SU-DHL-6 (cell line): ENCODE measurements at regions not wholly inside any gene's neighbourhood (a gene's known extent, or its start where the extent isn't known, plus 50 kb on each side); places are given as distances from the start of the nearest gene placed in this dataset.

ENCODE experiments used
- CTCF ChIP-seq: fragments of 200-600 bp; sonication (generic); IDR thresholded peaks from one replicate; pipeline ENCODE4 v1.5.1; 2017; ENCODE audit warnings: antibody characterized with exemption, mild to moderate bottlenecking, low read length, moderate library complexity; ENCODE audit not compliant: insufficient read depth, poor library complexity, severe bottlenecking
- EZH2phosphoT487 ChIP-seq: fragments of 200-600 bp; sonication (generic), shearing (Covaris generic); conservative IDR thresholded peaks from 2 replicates; pipeline ENCODE4 v1.6.1; 2018; ENCODE audit warnings: mild to moderate bottlenecking, antibody characterized with exemption, low read length, moderate library complexity, mixed read lengths

- TF ChIP-seq CTCF (no peak), EZH2phosphoT487 (no peak)
These were observed 281.6 kb upstream of the TANK start for GRCh38 chr2:160878618-160879017.
